HepG2 (cell line): ENCODE measurements at regions not wholly inside any gene's neighbourhood (a gene's known extent, or its start where the extent isn't known, plus 50 kb on each side); places are given as distances from the start of the nearest gene placed in this dataset.

Experiments
- ATAC-seq: fragments of 200-7000 bp; cut with Tn5 transposase; 3 replicates; pipeline ENCODE4 v1.9.1; 2020; ENCODE audit warnings: mild to moderate bottlenecking, moderate library complexity
- BruUV-seq: library from RNA; stranded (reverse); fragments of 400-500 nt; replicated peaks from 2 replicates; lab custom pipeline; 2021; lab: Mats Ljungman, UMichigan
- CTCF ChIA-PET: fragments of 300-600 bp; formaldehyde crosslinking; extraction: SDS; loops from one replicate; lab custom pipeline; 2021; ENCODE audit warnings: low total read pairs, inconsistent platforms, low intra/inter-chr PET ratio; lab: Yijun Ruan, JAX
- POLR2A ChIA-PET: fragments of 350-600 bp; sonication (Branson Sonifier 250); formaldehyde crosslinking; loops from one replicate; lab custom pipeline; 2020; ENCODE audit warnings: antibody characterized with exemption, inconsistent platforms; lab: Yijun Ruan, JAX
- DNase-seq: peaks from one replicate; pipeline ENCODE4 v3.0.0-alpha.2; 2015; ENCODE audit warnings: low spot score
- FAIRE-seq: peaks from 3 replicates; lab custom pipeline; 2011; peaks lifted over from hg19 to GRCh38; lab: Jason Lieb, UNC
- H2AFZ ChIP-seq: one replicate; pipeline ENCODE4 v1.6.1; 2011; ENCODE audit warnings: low read length, inconsistent platforms
- H3K27ac ChIP-seq: fragments of 300-600 bp; 3 replicates; pipeline ENCODE4 v1.8.0; 2011; ENCODE audit warnings: mixed run types, mild to moderate bottlenecking, mixed read lengths, low read length, inconsistent platforms; ENCODE audit not compliant: insufficient read depth; ENCODE audit errors: extremely low read length
- H3K27me3 ChIP-seq, 2 experiments: fragments of 200-600 bp in 1 of 2; 2 replicates in 1 of 2; 3 replicates in 1 of 2; pipeline versions ENCODE4 v1.6.0 to v1.8.0; 2011; ENCODE audit warnings: low read length in 2 of 2, mild to moderate bottlenecking in 2 of 2, moderate library complexity in 2 of 2, inconsistent platforms in 1 of 2; ENCODE audit not compliant: insufficient read depth in 2 of 2, control insufficient read depth in 1 of 2
- H3K36me3 ChIP-seq, 2 experiments: fragments of 200-600 bp in 1 of 2; replicated peaks in 1 of 2; 2 replicates in 1 of 2; 3 replicates in 1 of 2; pipeline versions ENCODE4 v1.5.1 to v1.8.0; 2011; ENCODE audit warnings: low read length in 2 of 2, inconsistent platforms in 1 of 2; ENCODE audit not compliant: insufficient read depth in 2 of 2, control insufficient read depth in 1 of 2
- H3K4me1 ChIP-seq: 2 replicates; pipeline ENCODE4 v1.5.1; 2012; ENCODE audit warnings: low read length, inconsistent platforms; ENCODE audit not compliant: insufficient read depth
- H3K4me2 ChIP-seq: 2 replicates; pipeline ENCODE4 v1.6.0; 2011; ENCODE audit warnings: low read depth, low read length, inconsistent platforms
- H3K4me3 ChIP-seq, 3 experiments: fragments of 200-600 bp in 1 of 3; sonication (generic), shearing (Covaris generic) in 1 of 3; replicated peaks in 1 of 3; 2 replicates each; pipeline ENCODE4 v1.5.1; 2011 to 2016; ENCODE audit warnings: low read length in 3 of 3, inconsistent platforms in 2 of 3, low read depth in 2 of 3, mild to moderate bottlenecking in 2 of 3, control low read depth in 1 of 3, mixed read lengths in 1 of 3; ENCODE audit not compliant: insufficient read depth in 1 of 3
- H3K79me2 ChIP-seq: one replicate; pipeline ENCODE4 v1.6.1; 2011; ENCODE audit warnings: low read length, inconsistent platforms; ENCODE audit not compliant: insufficient read depth
- H3K9ac ChIP-seq: 2 replicates; pipeline ENCODE4 v1.6.0; 2011; ENCODE audit warnings: mild to moderate bottlenecking, low read depth, low read length, inconsistent platforms; ENCODE audit not compliant: insufficient read depth
- H3K9me3 ChIP-seq: 2 replicates; pipeline ENCODE4 v1.5.1; 2012; ENCODE audit warnings: mild to moderate bottlenecking, low read length
- H4K20me1 ChIP-seq: 2 replicates; pipeline ENCODE4 v1.6.0; 2011; ENCODE audit warnings: inconsistent platforms, mild to moderate bottlenecking, low read length, moderate library complexity; ENCODE audit not compliant: insufficient read depth
- ARID2 ChIP-seq: sonication (generic); formaldehyde crosslinking; IDR thresholded peaks from 2 replicates; pipeline ENCODE4 v1.8.1; 2022; ENCODE audit warnings: mild to moderate bottlenecking, missing genetic modification reagents, borderline replicate concordance
- GABPA ChIP-seq, 2 experiments: IDR thresholded peaks; 2 replicates each; pipeline ENCODE4 v1.6.1; 2011 to 2016; ENCODE audit warnings: low read depth in 2 of 2, low read length in 1 of 2, missing biosample characterization in 1 of 2, missing genetic modification characterization in 1 of 2
- HOXA3 ChIP-seq: sonication (generic); formaldehyde crosslinking; IDR thresholded peaks from 2 replicates; pipeline ENCODE4 v1.5.0; 2020; ENCODE audit warnings: missing genetic modification reagents
- NFKB2 ChIP-seq: sonication (generic); formaldehyde crosslinking; IDR thresholded peaks from 2 replicates; pipeline ENCODE4 v1.4.0; 2020; ENCODE audit warnings: missing genetic modification reagents, borderline replicate concordance
- NONO ChIP-seq, 2 experiments: fragments of 450-650 bp in 1 of 2; sonication (generic) in 1 of 2; formaldehyde crosslinking in 1 of 2; IDR thresholded peaks in 1 of 2; conservative IDR thresholded peaks in 1 of 2; 2 replicates each; pipeline versions ENCODE4 v1.6.1 to v1.8.0; 2017 to 2022; ENCODE audit warnings: mild to moderate bottlenecking in 1 of 2, missing genetic modification reagents in 1 of 2, moderate library complexity in 1 of 2
- PHF20 ChIP-seq: sonication (generic); formaldehyde crosslinking; IDR thresholded peaks from 2 replicates; pipeline ENCODE4 v1.5.0; 2020; ENCODE audit warnings: mild to moderate bottlenecking, missing genetic modification reagents
- SKI ChIP-seq: fragments of 450-650 bp; IDR thresholded peaks from one replicate; pipeline ENCODE4 v1.6.1; 2018; ENCODE audit warnings: mild to moderate bottlenecking; ENCODE audit not compliant: partially characterized antibody
- TEAD3 ChIP-seq: optimal IDR thresholded peaks from 2 replicates; pipeline ENCODE3; 2016; ENCODE audit warnings: borderline replicate concordance
- ZBTB44 ChIP-seq: sonication (generic); formaldehyde crosslinking; IDR thresholded peaks from 2 replicates; pipeline ENCODE4 v1.4.0; 2020; ENCODE audit warnings: missing genetic modification reagents
- ZFY ChIP-seq: sonication (generic); formaldehyde crosslinking; IDR thresholded peaks from 2 replicates; pipeline ENCODE4 v1.4.0; 2020; ENCODE audit warnings: missing genetic modification reagents
- ZKSCAN1 ChIP-seq: fragments of 150-350 bp; IDR thresholded peaks from 2 replicates; pipeline ENCODE4 v1.6.1; 2014; ENCODE audit warnings: low read length
- ZNF17 ChIP-seq: sonication (generic); formaldehyde crosslinking; IDR thresholded peaks from 2 replicates; pipeline ENCODE4 v1.5.0; 2020; ENCODE audit warnings: mild to moderate bottlenecking, missing genetic modification reagents
- ZNF235 ChIP-seq: sonication (generic); formaldehyde crosslinking; IDR thresholded peaks from 2 replicates; pipeline ENCODE4 v1.8.1; 2023; ENCODE audit warnings: mild to moderate bottlenecking, missing genetic modification reagents, borderline replicate concordance
- ZNF713 ChIP-seq: sonication (generic); formaldehyde crosslinking; IDR thresholded peaks from 2 replicates; pipeline ENCODE4 v1.4.0; 2020; ENCODE audit warnings: mild to moderate bottlenecking, missing genetic modification reagents
- ZNF766 ChIP-seq: sonication (generic); formaldehyde crosslinking; IDR thresholded peaks from 2 replicates; pipeline ENCODE4 v1.5.0; 2020; ENCODE audit warnings: missing genetic modification reagents, borderline replicate concordance
- WGBS: methylation state at CpG from one replicate; pipeline ENCODE4 v1.1.6; 2017; ENCODE audit warnings: low lambda C conversion rate; 5-methylcytosine and 5-hydroxymethylcytosine counted together
- in situ Hi-C: cut with HindIII; loops from 2 replicates; pipeline ENCODE4 v1.10.0; 2017; ENCODE audit warnings: low pct_unique_long_range_greater_than_20kb; ENCODE audit not compliant: extremely low pct_ligation_motif_present
- intact Hi-C: fragments of 100-400 bp; cut with micrococcal nuclease; formaldehyde crosslinking; loops from one replicate; pipeline ENCODE4 v1.10.0; 2022; ENCODE audit not compliant: unreplicated experiment
- TF ChIP-seq, protein P1 (sequence below): sonication (generic); formaldehyde crosslinking; conservative IDR thresholded peaks from 2 replicates; pipeline ENCODE4 v1.8.0; 2022; ENCODE audit warnings: missing genetic modification reagents
- TF ChIP-seq, protein P2 (sequence below): sonication (generic); formaldehyde crosslinking; IDR thresholded peaks from 2 replicates; pipeline ENCODE4 v1.5.0; 2020; ENCODE audit warnings: mild to moderate bottlenecking, missing genetic modification reagents
- TF ChIP-seq, protein P3 (sequence below): sonication (generic); formaldehyde crosslinking; IDR thresholded peaks from 2 replicates; pipeline ENCODE4 v1.8.1; 2023; ENCODE audit warnings: mild to moderate bottlenecking, moderate library complexity, missing genetic modification reagents

- TF ChIP-seq ZNF235 (no peak), TEAD3 (CRISPR knock-in tag) (no peak), ZBTB44 (no peak), ZKSCAN1 (no peak), ARID2 (no peak), ZNF17 (no peak), GABPA (IDR thresholded peaks at IDR 0.05; ENCODE audit: low read depth, low read length) (no peak), GABPA (CRISPR knock-in tag; IDR thresholded peaks at IDR 0.05; ENCODE audit: low read depth) (no peak), PHF20 (CRISPR knock-in tag) (no peak), SKI (no peak)
- TF ChIP-seq, protein P1, sequence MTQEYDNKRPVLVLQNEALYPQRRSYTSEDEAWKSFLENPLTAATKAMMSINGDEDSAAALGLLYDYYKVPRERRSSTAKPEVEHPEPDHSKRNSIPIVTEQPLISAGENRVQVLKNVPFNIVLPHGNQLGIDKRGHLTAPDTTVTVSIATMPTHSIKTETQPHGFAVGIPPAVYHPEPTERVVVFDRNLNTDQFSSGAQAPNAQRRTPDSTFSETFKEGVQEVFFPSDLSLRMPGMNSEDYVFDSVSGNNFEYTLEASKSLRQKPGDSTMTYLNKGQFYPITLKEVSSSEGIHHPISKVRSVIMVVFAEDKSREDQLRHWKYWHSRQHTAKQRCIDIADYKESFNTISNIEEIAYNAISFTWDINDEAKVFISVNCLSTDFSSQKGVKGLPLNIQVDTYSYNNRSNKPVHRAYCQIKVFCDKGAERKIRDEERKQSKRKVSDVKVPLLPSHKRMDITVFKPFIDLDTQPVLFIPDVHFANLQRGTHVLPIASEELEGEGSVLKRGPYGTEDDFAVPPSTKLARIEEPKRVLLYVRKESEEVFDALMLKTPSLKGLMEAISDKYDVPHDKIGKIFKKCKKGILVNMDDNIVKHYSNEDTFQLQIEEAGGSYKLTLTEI (CRISPR knock-in tag), result no peak
- TF ChIP-seq, all 625 proteins: peak for 0
Measured at GRCh38 chr7:24197852-24198251, 86.1 kb upstream of the NPY start (continued).

DNA sequence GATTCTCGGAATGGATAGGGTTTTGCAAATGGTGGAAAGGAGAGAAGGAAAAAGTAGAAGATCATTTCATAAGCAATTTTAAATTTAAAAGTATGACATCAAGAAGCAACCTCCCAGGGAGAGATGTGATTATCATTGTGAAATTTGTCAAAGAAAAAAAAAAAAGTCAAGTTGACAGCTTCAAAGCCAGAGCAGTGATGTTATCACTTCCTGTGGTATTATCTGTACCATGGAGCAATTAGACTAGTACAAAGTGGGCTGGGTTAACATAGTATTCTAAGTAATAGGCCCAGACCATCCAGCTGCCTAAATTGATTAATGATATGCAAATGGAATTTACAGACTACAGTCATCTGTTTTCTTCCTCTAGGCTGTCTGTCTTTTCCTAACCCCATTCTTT lies 84.0 kb upstream of the NPY start:
- BruUV-seq, result no TSS peak
- CTCF ChIA-PET, result no interaction called here
- no peak overlapping the region for H2AFZ ChIP-seq
- no peaks in the 10 kb centered on the region for H4K20me1 ChIP-seq
- H3K27me3 ChIP-seq, result no peaks in the 10 kb centered on the region
- in situ Hi-C loops (no loop called here), intact Hi-C loops (no loop called here)
- no peaks in the 10 kb centered on the region for H3K79me2 ChIP-seq
- no peak for ATAC-seq
- H3K27ac ChIP-seq, result no peak overlapping the region
- FAIRE-seq, result no peak
- H3K36me3 ChIP-seq, result no peaks in the 10 kb centered on the region
- DNase-seq, result no peak
- H3K9me3 ChIP-seq, result no peaks in the 10 kb centered on the region
- H3K9ac ChIP-seq, result no peak overlapping the region
- no peak overlapping the region for H3K4me2 ChIP-seq
- no peak overlapping the region for H3K4me3 ChIP-seq
- WGBS, result 6% methylated on average over 1 of the region's 1 CpG
- H3K4me1 ChIP-seq, result no peaks in the 10 kb centered on the region
- POLR2A ChIA-PET, result no interaction called here
- no peak for TF ChIP-seq NONO (IDR thresholded peaks at IDR 0.05)
- TF ChIP-seq NONO (CRISPR knock-in tag; conservative IDR thresholded peaks at IDR 0.05), result no peak
- TF ChIP-seq HOXA3 (CRISPR knock-in tag), result no peak
- no peak for TF ChIP-seq TEAD3 (CRISPR knock-in tag)
- TF ChIP-seq, protein P2, sequence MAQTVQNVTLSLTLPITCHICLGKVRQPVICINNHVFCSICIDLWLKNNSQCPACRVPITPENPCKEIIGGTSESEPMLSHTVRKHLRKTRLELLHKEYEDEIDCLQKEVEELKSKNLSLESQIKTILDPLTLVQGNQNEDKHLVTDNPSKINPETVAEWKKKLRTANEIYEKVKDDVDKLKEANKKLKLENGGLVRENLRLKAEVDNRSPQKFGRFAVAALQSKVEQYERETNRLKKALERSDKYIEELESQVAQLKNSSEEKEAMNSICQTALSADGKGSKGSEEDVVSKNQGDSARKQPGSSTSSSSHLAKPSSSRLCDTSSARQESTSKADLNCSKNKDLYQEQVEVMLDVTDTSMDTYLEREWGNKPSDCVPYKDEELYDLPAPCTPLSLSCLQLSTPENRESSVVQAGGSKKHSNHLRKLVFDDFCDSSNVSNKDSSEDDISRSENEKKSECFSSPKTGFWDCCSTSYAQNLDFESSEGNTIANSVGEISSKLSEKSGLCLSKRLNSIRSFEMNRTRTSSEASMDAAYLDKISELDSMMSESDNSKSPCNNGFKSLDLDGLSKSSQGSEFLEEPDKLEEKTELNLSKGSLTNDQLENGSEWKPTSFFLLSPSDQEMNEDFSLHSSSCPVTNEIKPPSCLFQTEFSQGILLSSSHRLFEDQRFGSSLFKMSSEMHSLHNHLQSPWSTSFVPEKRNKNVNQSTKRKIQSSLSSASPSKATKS (CRISPR knock-in tag), result no peak
- TF ChIP-seq ZFY (CRISPR knock-in tag), result no peak
- no peak for TF ChIP-seq ZNF713 (CRISPR knock-in tag)
- TF ChIP-seq NFKB2 (CRISPR knock-in tag), result no peak
- TF ChIP-seq ZNF766, result no peak
- TF ChIP-seq, protein P3, sequence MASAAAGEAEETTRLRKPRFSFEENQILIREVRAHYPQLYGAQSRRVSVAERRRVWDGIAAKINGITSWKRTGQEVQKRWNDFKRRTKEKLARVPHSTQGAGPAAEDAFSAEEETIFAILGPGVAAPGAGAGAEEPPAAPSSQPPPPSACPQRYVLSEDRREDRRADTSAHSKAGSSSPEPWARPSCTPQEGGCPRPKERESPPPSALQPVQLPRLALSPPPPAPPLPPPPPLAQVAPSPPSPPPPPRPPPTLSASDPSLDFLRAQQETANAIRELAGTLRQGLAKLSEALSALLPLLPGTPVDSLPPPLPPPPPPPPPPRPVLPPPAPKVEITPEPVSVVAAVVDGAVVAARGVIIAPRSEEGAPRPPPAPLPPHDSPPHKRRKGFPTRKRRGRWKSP, result no peak
